Liver (tissue), 8 donors: ENCODE measurements at regions not wholly inside any gene's neighbourhood (a gene's known extent, or its start where the extent isn't known, plus 50 kb on each side); places are given as distances from the start of the nearest gene placed in this dataset.

Experiments
- DNase-seq: peaks from one replicate; pipeline ENCODE4 v3.0.0-alpha.2; 2017; ENCODE audit warnings: low spot score
- H3K27ac ChIP-seq, 2 donors: one replicate each; pipeline ENCODE4 v1.7.0; 2013; ENCODE audit warnings: inconsistent platforms in 2 of 2, low read length in 2 of 2, control low read depth in 1 of 2, low read depth in 1 of 2, mild to moderate bottlenecking in 1 of 2
- H3K27me3 ChIP-seq, 4 donors: one replicate each; pipeline versions ENCODE4 v1.6.1 to v1.7.0; 2013; ENCODE audit warnings: low read length in 3 of 4, inconsistent platforms in 1 of 4, mild to moderate bottlenecking in 1 of 4, moderate library complexity in 1 of 4; ENCODE audit not compliant: control insufficient read depth in 4 of 4, insufficient read depth in 4 of 4
- H3K36me3 ChIP-seq, 4 donors: one replicate each; pipeline versions ENCODE4 v1.6.1 to v1.7.0; 2013; ENCODE audit warnings: low read length in 3 of 4, mild to moderate bottlenecking in 3 of 4, low read depth in 1 of 4, moderate library complexity in 1 of 4; ENCODE audit not compliant: control insufficient read depth in 4 of 4, insufficient read depth in 3 of 4
- H3K4me1 ChIP-seq, 4 donors: one replicate each; pipeline versions ENCODE4 v1.6.1 to v1.7.0; 2013; ENCODE audit warnings: low read length in 3 of 4, mild to moderate bottlenecking in 3 of 4, moderate library complexity in 1 of 4; ENCODE audit not compliant: control insufficient read depth in 4 of 4, insufficient read depth in 4 of 4
- H3K4me3 ChIP-seq, 3 donors: one replicate each; pipeline versions ENCODE4 v1.6.1 to v1.7.0; 2013; ENCODE audit warnings: low read length in 3 of 3, control low read depth in 1 of 3, low read depth in 1 of 3, mild to moderate bottlenecking in 1 of 3
- H3K9ac ChIP-seq, 2 donors: one replicate each; pipeline ENCODE4 v1.7.0; 2013; ENCODE audit warnings: low read length in 2 of 2, mild to moderate bottlenecking in 2 of 2, moderate library complexity in 2 of 2, control low read depth in 1 of 2, low read depth in 1 of 2
- H3K9me3 ChIP-seq, 4 donors: one replicate each; pipeline versions ENCODE4 v1.6.1 to v1.7.0; 2013; ENCODE audit warnings: low read length in 3 of 4; ENCODE audit not compliant: control insufficient read depth in 4 of 4
- ATF3 ChIP-seq: IDR thresholded peaks from 2 replicates; pipeline ENCODE4 v1.6.1; 2016; ENCODE audit warnings: antibody characterized with exemption
- CTCF ChIP-seq: fragments of 150-350 bp; IDR thresholded peaks from 2 replicates; pipeline ENCODE4 v1.5.1; 2017; ENCODE audit warnings: improper control_type of control experiment, low read depth, low read length; ENCODE audit not compliant: missing input control
- EGR1 ChIP-seq, 2 donors: IDR thresholded peaks; 2 replicates each; pipeline ENCODE4 v1.6.1; 2016 to 2018; ENCODE audit warnings: antibody characterized with exemption in 2 of 2, low read depth in 2 of 2
- FOXA1 ChIP-seq: IDR thresholded peaks from 2 replicates; pipeline ENCODE4 v1.6.1; 2016; ENCODE audit warnings: antibody characterized with exemption
- FOXA2 ChIP-seq: IDR thresholded peaks from 2 replicates; pipeline ENCODE4 v1.6.1; 2016; ENCODE audit warnings: antibody characterized with exemption
- JUND ChIP-seq, 2 donors: IDR thresholded peaks; 2 replicates each; pipeline ENCODE4 v1.6.1; 2016; ENCODE audit warnings: antibody characterized with exemption in 2 of 2
- MAX ChIP-seq: IDR thresholded peaks from 2 replicates; pipeline ENCODE4 v1.6.1; 2016; ENCODE audit warnings: antibody characterized with exemption
- NR2F2 ChIP-seq: IDR thresholded peaks from 2 replicates; pipeline ENCODE4 v1.6.1; 2016; ENCODE audit warnings: antibody characterized with exemption
- RAD21 ChIP-seq, 2 donors: IDR thresholded peaks; 2 replicates each; pipeline ENCODE4 v1.6.1; 2016; ENCODE audit warnings: antibody characterized with exemption in 2 of 2, mild to moderate bottlenecking in 2 of 2
- RXRA ChIP-seq, 2 donors: IDR thresholded peaks; 2 replicates each; pipeline ENCODE4 v1.6.1; 2017 to 2018; ENCODE audit warnings: antibody characterized with exemption in 2 of 2, mild to moderate bottlenecking in 1 of 2
- SP1 ChIP-seq: IDR thresholded peaks from 2 replicates; pipeline ENCODE4 v1.6.1; 2018; ENCODE audit warnings: antibody characterized with exemption, mild to moderate bottlenecking
- TAF1 ChIP-seq: conservative IDR thresholded peaks from 2 replicates; pipeline ENCODE4 v1.6.1; 2016; ENCODE audit warnings: antibody characterized with exemption, mild to moderate bottlenecking
- YY1 ChIP-seq: IDR thresholded peaks from 2 replicates; pipeline ENCODE4 v1.6.1; 2016; ENCODE audit warnings: antibody characterized with exemption, mild to moderate bottlenecking
- WGBS: extraction: QIAGEN DNeasy Blood & Tissue Kit; methylation state at CpG from one replicate; pipeline ENCODE4 v1.1.7; 2013; 5-methylcytosine and 5-hydroxymethylcytosine counted together
- donor health status: healthy.
- donor health status: healthy.
- donor health status: healthy.
- donor health status: healthy.
- donor health status: healthy.

GRCh38 chr10:106082865-106083264 is 1081.6 kb downstream of the SORCS1 start (continued):
- TF ChIP-seq CTCF = no peak

- 80% methylated on average over 9 of the region's 9 CpGs for WGBS
- H3K9ac ChIP-seq = no peak overlapping the region
- no peaks in the 10 kb centered on the region for H3K9me3 ChIP-seq
- no peak overlapping the region for H3K4me3 ChIP-seq
- TF ChIP-seq CTCF (no peak), SP1 (no peak), NR2F2 (no peak), JUND (IDR thresholded peaks at IDR 0.05) (no peak), FOXA2 (no peak)
- no peaks in the 10 kb centered on the region for H3K36me3 ChIP-seq
- H3K4me1 ChIP-seq = no peaks in the 10 kb centered on the region
- H3K27ac ChIP-seq = no peak overlapping the region
- no peaks in the 10 kb centered on the region for H3K27me3 ChIP-seq
- no peak for DNase-seq
These were observed 1085.5 kb downstream of the SORCS1 start for GRCh38 chr10:106078895-106079576.

- TF ChIP-seq TAF1 (no peak), ATF3 (no peak), FOXA2 (no peak), EGR1 (IDR thresholded peaks at IDR 0.05; ENCODE audit: low read depth in 2 of 2) (no peak), SP1 (no peak), CTCF (no peak), RXRA (IDR thresholded peaks at IDR 0.05) (no peak), RAD21 (IDR thresholded peaks at IDR 0.05) (no peak), FOXA1 (no peak), MAX (no peak), YY1 (no peak), JUND (IDR thresholded peaks at IDR 0.05) (no peak)
- Histone ChIP-seq H3K9ac (no peak overlapping the region), H3K27me3 (no peaks in the 10 kb centered on the region), H3K4me1 (no peaks in the 10 kb centered on the region), H3K27ac (no peak overlapping the region), H3K9me3 (peaks cover 0 to 3% (median 1%) of the 10 kb centered on the region in 4 donors), H3K36me3 (no peaks in the 10 kb centered on the region), H3K4me3 (no peak overlapping the region)
- no peak for DNase-seq
These were observed 1088.0 kb downstream of the SORCS1 start for GRCh38 chr10:106076496-106076895.
